ENCODE measurements at regions not wholly inside any gene's neighbourhood (a gene's known extent, or its start where the extent isn't known, plus 50 kb on each side); places are given as distances from the start of the nearest gene placed in this dataset.
A peak's percentile ranks its signal among the peaks of the same experiment; 100 is the strongest.

DNA sequence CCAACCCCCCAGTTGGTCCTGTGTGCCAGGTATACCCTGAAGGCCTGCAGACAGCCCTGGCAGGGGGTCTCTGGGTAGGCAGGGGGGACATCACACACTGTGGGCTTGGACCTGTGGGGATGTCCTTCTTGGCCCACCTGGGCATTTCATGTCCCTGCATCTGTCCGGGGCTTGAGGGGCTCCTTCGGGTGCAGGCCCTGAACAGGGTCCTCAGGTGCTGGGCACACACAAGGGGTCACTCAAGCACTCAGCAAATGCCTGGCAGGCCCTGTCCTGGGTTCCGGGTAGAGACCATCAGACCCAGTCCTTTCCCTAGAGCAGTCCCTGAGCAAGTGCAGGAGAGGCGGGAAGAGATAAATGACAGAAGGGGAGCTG is 70.5 kb upstream of the WNT11 start:
- no peak for DNase-seq (ENCODE audit: low read depth)

DNA sequence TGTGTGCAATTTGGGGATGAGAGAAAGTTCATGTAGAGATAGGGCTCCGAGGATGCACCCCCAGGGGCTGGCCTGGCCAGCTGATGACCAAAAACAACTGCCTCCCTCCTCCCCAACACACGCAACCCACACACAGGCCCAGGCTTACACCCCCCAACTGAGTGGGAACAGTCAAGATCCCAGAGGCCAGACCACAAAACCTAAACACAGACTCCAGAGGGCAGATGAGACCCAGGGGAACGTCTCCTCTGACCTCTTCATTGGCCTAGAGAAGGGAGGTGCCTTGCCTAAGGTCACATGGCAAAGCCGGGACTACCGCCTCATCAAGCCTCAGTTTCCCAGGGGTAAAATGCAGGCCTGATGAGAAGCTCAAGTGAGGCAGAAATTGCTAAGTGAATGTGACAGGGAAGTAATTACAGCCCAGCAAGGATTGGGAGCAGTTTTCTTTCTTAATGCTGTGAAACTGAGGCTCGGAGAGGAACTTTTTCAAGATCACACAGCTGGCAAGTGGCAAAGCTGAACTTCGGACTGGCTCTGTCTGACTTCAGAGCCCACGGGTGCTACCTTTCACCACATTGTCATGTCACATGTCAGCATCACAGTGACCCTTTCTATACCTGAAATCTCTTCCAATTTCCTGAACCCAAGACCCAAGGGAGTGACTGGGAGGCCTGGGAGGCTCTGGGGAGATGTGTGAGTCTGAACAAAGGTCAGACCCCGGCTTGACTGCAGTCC is 69.9 kb upstream of the WNT11 start:
- no peak for DNase-seq (ENCODE audit: low read depth)

DNA sequence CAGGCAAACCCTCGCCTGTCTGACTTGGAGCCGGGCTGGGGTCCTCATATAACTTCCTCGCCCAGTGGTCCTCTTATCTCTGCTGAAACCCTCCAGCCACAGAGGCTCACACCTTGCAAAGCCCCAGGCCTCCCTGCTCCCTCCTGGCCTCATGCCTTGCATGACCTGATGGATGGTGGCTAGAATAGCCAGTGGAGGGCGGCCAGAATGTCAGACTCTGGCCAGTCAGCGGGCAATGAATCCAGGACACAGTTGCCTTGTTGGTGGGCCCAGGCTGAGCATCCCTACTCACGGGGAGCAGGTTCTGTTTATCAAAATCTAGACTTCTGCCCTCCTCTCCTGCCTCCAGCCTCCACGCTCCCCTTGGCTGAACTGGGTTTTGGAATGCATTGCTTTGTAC is 69.1 kb upstream of the WNT11 start:
- no peak for DNase-seq (ENCODE audit: low read depth)

DNA sequence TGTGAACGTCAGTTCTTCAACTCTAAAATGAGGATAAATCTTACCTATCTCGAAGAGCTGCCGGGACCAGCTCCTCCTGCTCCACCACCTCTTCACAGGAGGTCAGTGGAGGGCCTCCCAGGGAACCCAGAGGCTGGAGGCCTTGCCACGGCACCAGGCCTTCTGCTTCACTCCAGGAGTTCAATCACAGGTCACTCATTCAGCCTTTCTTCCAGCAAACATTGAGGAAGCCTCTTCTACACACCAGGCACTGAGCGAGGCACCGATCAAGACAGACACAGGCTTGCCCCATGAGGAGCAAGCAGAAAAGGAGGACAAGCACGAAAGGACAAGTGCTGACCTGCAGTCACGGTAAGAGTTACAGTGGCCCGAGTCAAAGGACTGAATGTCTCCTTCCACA is 64.8 kb upstream of the WNT11 start:
- DNase-seq (ENCODE audit: low read depth) = no peak

DNA sequence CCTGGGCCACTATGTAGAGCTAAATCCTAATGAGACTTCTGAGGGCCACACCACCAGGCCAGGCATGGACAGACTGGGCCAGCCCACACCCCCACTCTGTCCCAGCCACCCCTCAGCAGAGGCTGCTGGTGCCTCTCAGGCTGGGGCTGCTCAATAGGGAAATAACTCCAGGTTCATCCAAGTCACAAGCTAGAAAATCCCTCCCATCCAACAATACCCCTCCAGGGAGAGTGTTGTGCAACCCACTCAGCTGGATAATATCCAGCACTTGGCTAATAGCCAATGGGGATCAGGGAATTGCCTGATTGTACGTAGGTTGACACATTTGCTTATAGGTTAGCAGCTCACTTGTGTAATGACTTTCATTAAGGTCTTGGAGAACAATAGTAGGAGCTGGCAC is 64.1 kb upstream of the WNT11 start:
- DNase-seq (ENCODE audit: low read depth) = no peak

DNA sequence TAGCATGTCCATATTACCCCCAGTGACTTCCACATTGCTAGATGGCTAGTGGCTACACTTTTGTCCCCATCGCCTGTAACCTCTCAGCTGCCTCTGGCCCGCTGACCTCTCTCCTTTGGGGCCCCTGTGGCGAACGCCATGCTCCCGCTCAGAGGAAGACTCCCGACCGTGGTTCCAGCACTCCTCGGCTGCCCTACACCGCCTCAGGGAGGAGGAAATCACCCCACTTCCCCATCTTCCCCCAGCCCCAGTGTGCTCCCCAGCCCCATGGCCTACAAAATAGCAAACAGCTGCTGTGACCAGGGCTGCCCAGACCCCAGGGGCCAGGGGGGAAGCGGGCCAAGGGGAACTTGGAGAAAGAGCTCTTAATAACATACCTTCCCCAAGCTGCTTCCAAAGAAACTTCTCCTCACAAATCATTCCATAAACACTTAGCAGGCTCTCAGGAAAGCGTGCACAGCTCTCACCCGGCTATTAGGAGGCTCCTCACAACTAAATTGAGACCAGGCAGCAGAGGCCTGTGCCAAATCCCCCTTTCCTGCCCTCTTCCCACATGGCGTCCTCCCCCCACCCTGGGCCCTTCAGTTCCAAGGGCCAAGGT is 63.5 kb upstream of the WNT11 start:
- DNase-seq (ENCODE audit: low read depth) = no peak

DNA sequence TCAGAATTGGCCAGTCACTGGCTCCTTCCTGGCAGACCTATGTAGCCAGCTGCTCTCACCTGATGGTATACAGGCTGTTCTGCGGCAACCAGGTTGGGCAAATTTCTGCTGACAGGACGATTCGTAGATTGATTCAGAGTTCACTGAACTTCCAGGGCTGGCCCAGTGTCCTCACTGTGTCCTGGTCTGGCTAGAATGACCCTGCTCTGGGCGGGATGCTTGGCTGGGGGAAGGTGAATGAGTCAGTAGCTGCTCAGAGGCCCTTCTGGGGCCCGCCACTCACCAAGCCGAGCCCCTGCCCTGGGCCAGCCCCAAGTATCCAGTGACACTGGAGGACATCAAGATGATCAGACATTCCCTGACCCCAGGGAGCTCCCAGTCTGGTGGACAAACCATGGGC is 62.9 kb upstream of the WNT11 start:
- no peak for DNase-seq (ENCODE audit: low read depth)

DNA sequence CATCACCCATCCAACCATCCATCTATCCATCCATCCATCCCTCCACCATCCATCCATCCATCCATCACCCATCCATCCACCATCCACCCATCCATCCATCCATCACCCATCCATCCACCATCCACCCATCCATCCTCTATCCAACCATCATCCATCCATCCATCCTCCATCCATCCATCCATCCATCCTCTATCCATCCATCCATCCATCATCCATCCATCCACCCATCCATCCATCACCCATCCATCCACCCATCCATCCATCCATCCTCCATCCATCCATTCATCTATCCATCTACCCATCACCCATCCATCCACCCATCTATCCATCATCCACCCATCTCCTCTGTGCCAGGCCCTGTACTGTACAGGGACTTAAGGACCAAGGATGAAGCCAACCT is 62.2 kb upstream of the WNT11 start:
- no peak for DNase-seq (ENCODE audit: low read depth)

DNA sequence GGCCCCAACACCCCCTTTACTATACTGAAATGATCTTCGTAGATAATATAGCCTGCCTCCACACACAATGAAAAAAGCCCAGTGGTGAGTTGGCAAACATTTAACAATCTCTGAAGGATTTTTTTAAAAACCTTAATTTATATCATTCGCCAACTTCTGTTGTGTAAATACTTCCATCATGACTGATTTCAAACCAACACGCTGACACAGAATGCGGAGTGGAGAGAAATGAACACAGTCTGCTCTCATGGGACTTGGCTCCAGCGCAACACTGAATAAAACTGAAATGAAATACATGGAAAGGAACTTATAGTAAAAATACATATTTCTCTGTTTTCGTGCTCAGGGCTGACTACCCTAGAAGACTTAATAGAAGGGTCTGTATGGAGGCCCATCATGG is 61.3 kb upstream of the WNT11 start:
- no peak for DNase-seq (ENCODE audit: low read depth)

DNA sequence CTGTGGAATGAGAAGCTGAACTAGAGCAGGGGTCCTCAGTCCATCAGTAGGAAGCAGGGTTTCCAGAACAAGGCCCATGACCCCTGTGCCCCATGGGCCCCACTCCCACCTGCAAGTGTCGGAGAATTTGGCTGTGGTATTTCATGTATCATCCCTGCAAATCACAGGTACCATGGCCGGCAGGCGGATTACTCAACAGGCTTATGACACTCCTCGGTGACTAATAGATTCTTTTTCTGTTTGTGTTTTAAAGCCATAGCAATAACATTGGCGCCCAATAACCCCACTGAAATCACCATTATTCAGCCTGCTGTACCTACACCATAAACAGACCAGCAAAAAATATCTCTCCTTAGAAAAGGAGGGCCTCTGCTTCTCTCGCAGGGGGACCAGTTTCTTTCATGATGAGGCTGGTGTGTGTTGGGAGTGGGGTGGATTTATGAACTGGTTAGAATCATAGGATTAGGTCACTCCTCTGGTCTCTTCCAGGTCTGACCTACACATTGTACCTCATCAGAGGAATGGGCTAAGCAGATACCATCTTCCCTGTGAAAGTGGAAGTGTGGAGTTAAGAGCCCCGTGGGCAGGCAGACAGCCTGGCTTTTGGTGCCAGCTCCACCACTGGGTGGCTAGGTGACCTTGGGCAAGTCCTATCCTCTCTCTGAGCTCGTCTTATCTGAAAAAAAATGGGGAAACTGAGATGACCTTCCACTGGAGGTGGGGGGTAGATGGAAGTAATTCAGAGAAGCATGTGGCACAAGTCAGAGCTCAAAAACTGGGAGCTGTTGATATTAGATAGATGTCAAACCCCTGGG is 60.2 kb upstream of the WNT11 start:
- peak; percentile 17 for DNase-seq (ENCODE audit: low read depth)

DNA sequence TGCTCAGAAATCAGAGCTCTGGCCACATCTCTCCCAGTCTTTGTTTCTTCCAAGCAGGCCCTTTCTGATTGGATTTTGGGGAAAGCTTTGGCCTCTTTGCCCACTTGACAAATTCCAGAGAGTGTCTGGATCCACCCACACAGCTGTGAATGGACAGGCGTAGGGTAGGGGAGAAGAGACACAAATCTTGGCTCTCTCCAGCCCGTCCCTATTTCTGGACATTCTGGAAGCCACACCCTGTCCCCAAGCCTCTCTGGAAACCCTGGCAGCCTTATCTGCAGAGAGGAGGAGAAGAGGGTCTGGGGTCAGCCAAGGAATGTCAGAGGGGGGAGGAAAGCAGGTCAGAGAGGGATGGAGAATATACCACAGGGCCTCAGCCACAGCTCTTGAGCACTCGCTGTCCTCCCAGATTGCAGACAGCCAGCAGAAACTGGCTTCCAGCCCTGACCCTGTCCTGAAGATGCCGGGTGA is 59.5 kb upstream of the WNT11 start:
- no peak for DNase-seq (ENCODE audit: low read depth)

DNA sequence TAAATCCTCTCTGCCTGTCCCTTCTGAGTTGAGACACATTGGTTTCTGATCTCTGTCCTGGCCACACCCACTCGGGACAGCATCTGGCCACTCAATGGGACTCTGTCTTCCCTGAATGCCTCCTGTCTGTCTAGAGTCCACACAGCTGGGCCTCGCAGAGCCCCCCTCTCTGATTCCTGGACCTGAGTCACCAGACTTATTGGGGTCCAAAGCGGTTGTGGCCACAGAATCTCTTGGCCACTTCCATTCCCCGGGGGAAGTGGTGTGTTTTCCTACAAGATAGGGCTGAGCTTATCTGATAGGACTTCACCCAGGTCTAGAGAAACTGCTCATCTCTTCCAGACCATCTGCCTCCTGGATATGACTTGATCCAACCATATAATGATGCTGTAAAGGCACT is 57.4 kb upstream of the WNT11 start:
- DNase-seq (ENCODE audit: low read depth) = no peak

DNA sequence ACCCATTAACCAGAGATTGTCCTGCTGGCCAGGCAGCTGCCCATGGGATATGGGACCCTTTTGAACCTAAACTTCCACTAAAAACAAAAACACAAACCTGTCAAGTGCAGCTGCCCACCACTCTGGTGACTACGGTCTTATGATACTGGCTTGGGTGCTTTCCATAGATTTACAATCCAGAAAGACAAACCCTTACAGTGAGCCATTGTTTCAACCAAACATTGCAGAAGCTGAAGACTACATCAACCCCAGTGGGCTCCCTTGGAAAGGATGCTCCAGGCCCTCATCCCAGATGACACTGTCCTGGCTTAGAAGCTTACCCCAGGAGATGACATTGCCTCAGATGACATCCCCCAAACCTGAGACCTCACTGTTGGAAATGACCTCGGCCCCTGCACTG is 56.9 kb upstream of the WNT11 start:
- DNase-seq (ENCODE audit: low read depth) = no peak

DNA sequence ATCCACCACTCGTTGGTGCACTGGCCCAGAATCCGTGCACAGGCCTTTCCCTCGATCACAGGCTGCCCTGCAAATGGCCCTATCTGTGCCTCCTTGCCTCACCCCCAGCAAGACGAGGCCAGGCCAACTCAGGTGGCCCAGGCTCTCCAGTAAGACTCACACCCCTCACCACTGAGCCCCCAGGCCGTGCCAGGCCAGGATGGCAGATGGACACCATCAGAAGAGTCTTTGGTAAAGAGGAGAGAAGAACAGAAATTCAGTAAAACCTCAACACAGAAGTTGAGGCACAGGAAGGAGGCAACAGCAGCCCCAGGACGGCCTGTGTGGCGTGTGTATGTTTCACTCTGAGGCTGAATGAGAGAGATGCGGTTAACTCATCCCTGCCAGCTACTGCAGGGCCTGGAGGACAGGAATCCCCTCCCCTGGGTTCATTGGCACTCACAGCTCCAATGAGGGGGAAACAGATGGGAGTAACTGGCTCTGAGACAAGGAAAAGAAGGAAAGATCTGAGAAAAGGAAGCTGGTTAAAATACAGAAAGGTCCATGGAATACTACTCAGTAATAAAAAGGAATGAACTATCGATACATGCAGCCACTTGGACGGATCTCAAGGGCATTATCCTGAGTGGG is 54.1 kb upstream of the WNT11 start:
- DNase-seq (ENCODE audit: low read depth) = no peak

DNA sequence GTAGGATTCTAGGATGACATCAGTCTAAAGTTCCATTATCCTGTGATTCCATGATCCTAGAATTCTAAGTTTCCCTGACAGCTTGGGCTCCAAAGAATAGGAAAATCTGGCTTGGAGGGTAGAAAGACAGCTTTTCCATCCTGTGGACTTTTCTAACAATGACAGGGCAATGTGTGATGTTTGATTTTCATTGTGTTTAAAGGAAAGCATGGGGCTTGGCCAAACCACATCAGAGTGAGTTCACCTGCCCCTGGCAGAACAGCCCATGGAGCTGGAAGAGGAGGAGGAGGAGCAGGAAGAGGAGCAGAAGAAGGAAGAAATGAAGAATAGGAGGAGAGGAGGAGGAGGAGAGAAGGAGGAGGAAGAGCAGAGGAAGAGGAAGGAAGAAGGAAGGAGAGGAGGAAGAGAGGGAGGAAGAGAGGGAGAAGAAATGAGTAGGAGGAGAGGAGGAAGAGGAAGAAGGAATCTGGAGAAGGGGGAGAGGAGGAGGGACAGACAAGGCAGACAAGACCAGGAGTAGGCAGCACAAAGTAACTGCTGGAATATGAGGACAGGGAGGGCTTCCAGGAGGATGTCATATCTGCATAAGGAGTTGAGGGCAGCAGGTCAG is 53.1 kb upstream of the WNT11 start:
- DNase-seq (ENCODE audit: low read depth) = no peak

DNA sequence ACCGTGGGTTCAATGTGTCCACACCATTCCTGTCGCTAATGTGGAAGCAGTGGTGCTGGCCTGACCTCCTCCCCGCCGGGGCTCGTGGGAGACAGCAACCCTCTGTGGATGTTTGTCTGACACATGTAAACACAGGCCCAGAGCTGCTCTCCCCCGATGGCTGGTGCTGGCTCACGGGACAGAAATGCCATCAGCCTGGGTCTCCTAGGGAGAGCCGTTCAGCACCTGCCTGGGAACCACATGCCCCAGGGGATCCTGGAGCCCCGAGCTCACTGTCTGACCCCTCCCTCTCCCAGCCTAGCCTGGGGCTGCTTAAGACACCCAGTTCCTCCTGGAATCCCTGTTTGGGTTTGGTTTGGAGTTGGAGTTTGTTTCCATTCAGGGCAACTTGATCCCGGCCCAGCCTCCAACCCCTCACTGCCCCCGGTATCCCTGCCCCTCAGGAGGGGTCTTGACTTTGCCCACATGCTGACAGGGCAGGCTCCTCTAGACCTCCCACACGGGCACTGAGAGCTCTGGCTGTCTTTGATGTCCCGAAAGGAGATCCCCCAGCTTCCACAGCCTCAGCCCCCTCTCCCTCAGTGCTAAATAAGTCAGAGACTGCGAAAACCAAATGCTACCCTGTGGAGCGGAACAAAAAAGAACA is 50.9 kb upstream of the WNT11 start:
- no peak for DNase-seq (ENCODE audit: low read depth)

DNA sequence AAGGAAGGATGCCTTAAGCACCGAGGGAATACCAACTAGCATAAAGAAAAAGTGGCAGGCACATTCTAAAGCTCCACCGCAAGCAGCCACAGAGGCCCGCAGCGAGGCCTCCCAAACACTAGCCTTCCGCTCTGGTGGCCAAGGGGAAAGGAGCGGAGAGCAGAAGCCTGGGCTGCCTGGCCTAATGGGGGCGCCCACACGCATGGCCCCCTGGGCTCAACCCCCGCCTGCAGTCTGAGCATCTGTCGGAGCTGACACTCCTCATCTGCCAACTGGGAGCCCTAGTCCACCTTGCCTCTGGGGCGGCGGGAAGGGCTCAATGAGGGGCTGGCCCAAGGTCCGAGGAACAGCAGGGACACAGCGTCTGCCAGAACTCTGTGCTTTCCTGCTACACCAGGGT is 50.1 kb upstream of the WNT11 start:
- no peak for DNase-seq (ENCODE audit: low read depth)

Measured in HS-27A (cell line).